IPS-NIHi7 (cell line): ENCODE measurements at regions not wholly inside any gene's neighbourhood (a gene's known extent, or its start where the extent isn't known, plus 50 kb on each side); places are given as distances from the start of the nearest gene placed in this dataset.
A peak's percentile ranks its signal among the peaks of the same experiment; 100 is the strongest.
"Not testable (repeated sequence)": the region's sequence is repeated elsewhere in the genome, so short reads cannot be mapped to it uniquely, and the experiment has no call there.

Experiments used
- DNase-seq: peaks from one replicate; pipeline ENCODE4 v3.0.0; 2012; ENCODE audit warnings: mixed read lengths; ENCODE audit errors: extremely low spot score

DNA sequence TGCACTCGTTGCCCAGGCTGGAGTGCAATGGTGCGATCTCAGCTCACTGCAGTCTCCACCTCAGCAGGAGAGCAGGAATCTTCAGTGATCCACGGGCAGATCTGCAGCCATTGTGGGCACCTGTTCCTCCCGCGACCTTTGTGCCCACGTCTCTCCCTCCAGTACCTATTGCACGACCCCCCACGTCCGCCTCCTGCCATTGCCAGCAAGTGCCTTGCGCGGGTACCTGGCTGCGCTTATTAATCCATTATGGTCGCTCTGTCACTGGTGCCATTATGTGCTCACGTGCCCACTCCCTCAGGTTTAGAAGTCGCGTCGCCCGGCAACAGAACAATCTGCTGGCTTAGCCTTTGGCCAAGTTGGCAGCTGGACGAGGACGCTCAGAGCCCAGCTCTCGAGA, 146.2 kb upstream of the C1QTNF3 start:
- DNase-seq, result not testable (repeated sequence)

DNA sequence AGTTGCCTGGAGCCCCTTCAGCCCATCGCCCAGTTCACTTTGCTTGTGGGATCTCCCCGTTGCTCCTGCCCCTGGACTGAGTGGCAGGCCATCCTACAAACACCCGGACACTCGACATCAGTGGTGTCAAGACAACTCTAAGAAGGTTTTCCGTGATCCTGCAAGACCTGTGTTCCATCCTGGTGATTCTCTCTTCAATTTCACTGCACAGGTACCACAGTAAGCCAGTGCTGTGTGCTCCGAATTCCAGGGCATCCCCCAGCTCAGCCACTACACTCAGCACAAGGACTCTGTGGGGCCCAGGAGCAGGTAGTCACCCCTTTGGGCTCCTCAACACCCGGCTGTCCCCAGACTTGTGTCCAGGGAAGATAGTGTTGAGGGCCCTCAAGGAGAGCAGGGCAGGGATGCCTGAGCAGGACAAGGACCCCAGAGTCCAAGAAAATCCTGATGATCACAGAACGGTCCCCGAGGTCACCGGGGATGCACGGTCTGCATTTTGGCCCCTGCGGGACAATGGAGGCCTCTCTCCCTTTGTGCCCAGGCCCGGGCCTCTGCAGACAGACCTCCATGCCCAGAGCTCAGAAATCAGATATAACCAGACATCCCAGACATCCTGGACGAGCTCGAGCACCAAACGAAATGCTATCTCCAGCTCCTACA, 146.9 kb upstream of the C1QTNF3 start:
- peak; percentile 6 for DNase-seq

- DNase-seq, result not testable (repeated sequence)
Observed at GRCh38 chr5:34190466-34190865, 147.5 kb upstream of the C1QTNF3 start.

DNA sequence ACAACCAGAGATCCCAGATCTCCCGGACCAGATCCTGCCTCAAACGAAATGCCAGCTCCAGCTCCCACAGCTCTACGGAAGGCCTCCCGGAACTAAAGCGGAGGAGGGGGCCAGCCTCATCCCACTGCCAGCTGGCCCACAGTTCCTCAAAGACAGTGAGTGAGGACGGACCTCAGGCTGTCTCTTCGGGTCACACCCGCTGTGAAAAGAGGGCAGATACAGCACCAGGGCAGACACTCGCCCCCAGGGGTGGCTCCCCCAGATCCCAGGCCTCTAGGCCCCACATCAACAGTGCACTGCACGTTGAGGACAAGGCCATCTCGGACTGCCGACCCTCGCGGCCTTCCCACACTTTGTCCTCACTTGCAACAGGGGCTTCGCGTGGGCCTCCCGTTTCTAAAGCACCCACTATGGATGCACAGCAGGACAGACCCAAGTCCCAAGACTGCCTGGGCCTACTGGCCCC, 148.3 kb upstream of the C1QTNF3 start:
- not testable (repeated sequence) for DNase-seq

DNA sequence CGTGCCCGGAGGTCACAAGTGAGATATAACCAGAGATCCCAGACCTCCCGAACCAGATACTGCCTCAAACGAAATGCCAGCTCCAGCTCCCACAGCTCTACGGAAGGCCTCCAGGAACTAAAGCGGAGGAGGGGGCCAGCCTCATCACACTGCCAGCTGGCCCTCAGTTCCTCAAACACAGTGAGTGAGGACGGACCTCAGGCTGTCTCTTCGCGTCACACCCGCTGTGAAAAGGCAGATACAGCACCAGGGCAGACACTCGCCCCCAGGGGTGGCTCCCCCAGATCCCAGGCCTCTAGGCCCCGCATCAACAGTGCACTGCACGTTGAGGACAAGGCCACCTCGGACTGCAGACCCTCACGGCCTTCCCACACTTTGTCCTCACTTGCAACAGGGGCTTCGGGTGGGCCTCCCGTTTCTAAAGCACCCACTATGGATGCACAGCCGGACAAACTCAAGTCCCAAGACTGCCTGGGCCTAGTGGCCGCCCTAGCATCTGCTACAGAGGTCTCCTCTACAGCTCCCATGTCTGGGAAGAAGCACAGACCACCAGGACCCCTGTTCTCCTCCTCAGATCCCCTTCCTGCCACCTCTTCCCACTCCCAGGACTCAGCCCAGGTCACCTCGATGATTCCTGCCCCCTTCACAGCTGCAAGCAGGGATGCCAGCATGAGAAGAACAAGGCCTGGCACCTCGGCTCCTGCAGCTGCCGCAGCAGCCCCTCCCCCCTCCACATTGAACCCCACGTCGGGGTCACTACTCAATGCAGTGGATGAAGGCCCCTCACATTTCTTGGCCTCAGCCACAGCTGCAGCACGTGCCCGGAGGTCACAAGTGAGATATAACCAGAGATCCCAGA, 149.3 kb upstream of the C1QTNF3 start:
- peak; percentile 6 for DNase-seq

DNA sequence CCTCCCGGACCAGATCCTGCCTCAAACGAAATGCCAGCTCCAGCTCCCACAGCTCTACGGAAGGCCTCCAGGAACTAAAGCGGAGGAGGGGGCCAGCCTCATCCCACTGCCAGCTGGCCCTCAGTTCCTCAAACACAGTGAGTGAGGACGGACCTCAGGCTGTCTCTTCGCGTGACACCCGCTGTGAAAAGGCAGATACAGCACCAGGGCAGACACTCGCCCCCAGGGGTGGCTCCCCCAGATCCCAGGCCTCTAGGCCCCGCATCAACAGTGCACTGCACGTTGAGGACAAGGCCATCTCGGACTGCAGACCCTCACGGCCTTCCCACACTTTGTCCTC, 149.9 kb upstream of the C1QTNF3 start:
- not testable (repeated sequence) for DNase-seq

GRCh38 chr5:34193297-34193696, 150.3 kb upstream of the C1QTNF3 start:
- not testable (repeated sequence) for DNase-seq

DNA sequence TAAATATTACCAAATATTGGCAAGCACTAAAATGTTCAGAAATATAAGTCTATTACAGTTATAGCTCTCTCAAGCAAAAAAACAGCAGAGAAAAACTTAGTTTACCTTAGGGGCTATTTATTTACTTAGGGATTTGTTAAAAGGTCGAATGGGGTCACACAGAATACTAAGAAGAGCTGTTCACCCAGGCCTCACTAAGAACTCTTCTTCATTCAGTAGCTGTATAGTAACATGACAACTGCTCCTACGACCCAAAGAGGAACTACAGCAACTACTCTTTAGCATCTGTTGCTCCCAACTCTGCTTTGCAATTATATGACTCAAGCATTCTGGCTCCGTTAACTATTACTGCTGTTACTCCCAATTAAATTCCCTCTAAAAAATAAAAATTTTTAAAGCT, 150.8 kb upstream of the C1QTNF3 start:
- not testable (repeated sequence) for DNase-seq

DNA sequence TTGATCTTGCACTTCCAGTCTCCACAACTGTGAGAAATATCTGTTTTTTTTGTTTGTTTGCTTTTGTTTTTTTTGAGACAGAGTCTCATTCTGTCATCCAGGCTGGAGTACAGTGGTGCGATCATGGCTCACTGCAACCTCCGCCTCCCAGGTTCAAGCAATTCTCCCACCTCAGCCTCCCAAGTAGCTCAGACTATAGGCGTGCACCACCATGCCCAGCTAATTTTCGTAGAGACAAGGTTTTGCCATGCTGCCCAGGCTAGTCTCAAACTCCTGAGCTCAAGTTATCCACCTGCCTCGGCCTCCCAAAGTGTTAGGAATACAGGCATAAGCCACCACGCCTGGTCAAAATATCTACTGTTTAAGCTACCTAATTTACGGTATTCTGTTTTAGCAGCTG, 153.1 kb upstream of the C1QTNF3 start:
- not testable (repeated sequence) for DNase-seq

GRCh38 chr5:34205347-34205746, 162.3 kb upstream of the C1QTNF3 start:
- DNase-seq, result not testable (repeated sequence)

DNA sequence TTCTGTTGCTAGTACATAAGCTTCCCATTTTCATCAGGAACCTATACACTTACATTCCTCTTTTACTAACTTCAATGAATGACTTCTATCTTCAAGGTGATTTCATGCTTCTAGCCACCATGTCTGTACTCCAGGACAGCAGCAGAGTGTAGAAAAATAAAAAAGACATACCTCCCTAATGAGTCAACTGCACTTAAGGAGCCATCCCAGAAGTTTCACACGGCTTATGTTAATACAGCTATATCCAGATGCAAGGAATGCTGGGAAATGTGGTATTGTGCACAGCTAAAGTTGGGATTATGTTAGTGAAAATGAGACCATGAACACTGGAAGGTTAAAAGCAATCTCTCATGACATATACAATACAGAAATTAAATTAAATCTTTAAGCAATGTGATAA, 174.4 kb upstream of the C1QTNF3 start:
- DNase-seq, result not testable (repeated sequence)

DNA sequence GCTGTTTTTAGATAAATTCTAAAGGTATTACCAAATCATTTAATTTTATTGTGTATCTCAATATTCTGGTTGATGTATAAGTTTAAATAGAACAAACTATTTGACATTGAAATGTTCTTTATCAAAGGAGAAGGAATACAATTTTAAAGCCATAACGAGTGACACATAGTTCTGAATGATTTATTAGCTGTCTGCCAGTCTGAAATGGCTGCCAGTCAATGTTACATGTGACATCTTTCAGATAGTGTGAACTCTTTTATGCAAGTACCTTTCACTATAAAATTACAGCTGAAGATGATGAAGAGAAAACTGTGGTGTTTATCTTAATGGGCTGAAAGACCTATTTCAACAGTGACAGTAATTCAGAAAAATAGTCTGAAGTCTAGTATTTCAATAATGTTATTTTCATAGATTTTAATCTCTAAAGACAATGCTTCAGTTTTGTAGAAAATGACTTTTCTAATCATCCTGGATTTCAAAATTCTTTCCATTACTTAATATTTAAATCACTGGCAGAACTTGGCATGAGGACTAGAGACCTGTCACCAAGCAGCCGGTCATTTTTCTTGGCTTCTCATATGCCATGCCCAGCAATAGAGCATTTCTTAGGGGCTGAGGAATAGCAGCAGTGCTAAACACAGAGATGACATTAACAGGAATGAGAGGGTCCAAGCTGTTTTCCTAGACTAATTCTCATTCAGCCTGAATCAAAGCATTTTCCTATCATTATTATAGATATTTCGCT, 178.5 kb upstream of the C1QTNF3 start:
- DNase-seq, result not testable (repeated sequence)

DNA sequence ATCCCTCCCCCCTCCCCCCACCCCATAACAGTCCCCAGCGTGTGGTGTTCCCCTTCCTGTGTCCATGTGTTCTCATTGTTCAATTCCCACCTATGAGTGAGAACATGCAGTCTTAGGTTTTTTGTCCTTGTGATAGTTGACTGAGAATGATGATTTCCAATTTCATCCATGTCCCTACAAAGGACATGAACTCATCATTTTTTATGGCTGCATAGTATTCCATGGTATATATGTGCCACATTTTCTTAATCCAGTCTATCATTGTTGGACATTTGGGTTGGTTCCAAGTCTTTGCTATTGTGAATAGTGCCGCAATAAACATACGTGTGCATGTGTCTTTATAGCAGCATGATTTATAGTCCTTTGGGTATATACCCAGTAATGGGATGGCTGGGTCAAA, 180.1 kb upstream of the C1QTNF3 start:
- not testable (repeated sequence) for DNase-seq

- not testable (repeated sequence) for DNase-seq
Observed at GRCh38 chr5:34230402-34230801, 187.4 kb upstream of the C1QTNF3 start.

DNA sequence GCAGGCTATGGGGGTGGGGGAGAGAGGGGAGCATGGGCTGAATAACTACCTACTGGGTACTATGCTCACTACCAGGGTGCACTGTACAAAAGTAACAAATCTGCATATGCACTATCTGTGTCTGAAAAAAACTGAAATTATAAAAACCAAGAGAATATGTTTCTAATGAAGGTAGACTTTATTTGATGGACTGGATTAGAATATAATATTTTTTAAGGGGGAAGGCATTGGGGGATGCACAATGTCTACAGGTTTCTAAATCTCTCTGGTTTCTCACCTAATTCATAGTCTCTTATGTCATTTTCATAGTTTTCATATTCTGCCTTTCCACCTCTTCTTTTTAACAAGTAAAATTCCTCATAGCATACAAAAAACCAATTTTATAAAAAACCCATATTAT, 200.8 kb upstream of the C1QTNF3 start:
- DNase-seq, result not testable (repeated sequence)

GRCh38 chr5:34244281-34245031, 201.4 kb upstream of the C1QTNF3 start:
- not testable (repeated sequence) for DNase-seq

DNA sequence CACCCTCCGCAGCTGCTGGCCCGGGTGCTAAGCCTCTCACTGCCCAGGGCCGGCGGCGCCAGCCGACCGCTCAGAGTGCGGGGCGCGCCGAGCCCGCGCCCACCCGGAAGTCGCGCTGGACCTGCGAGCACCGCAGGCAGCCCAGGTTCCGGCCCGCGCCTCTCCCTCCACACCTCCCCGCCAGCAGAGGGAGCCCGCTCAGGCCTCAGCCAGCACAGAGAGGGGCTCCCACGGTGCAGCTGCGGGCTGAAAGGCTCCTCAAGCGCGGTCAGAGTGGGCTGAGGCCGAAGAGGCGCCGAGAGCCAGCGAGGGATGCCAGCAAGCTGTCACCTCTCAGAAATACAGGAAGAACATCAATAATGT, 202.0 kb upstream of the C1QTNF3 start:
- not testable (repeated sequence) for DNase-seq

DNA sequence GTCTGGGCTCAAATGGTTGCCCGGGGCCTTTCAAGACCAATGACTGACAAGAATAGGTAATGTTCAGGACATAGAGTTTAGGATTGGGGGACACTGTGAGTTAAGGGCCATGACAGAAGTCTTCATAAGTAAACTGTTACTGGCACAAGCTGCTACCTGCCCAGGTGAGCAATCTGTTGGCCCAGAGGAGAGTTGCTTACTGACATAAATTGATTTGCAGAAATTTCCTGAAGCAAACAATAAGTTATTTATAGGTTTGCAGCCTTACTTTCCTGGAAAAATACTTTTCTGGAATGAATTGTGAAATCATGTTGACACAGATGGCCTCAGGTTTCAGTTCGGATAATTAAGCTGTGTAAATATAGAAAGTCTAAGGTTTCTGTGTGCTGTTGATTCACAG, 202.8 kb upstream of the C1QTNF3 start:
- not testable (repeated sequence) for DNase-seq

DNA sequence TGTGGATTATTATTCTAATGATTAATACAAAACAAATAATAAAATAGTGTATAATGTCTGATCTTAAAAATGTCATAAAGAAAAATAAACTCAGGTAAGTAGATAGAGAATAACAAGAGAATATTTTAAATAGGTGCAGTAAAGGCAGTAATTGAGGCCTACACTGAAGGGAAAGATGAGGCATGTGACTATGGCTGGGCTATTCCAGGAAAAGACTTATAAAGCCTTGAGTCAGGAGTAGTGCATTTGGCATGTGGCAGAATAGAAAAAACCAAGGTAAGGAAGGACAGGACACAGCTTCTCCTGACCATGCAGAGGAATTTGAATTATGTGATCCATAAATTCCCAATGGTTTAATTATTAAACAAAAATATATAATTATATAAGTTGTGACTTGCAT, 215.6 kb upstream of the C1QTNF3 start:
- not testable (repeated sequence) for DNase-seq

DNA sequence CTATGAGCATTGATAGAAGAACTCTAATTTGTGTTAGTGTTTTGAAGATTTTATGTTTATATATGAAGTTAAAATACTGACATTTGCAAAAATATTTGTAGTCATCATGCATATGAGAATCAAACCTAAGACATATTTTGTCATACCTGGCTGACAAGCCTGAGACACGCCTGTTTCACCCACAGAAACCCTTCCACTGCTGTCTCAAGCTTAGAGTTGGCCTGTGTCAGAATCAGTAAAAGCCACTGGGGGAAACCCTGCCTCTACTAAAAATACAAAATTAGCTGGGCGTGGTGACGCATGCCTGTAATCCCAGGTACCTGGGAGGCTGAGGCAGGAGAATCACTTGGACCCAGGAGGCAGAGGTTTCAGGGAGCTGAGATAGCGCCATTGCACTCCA, 218.0 kb upstream of the C1QTNF3 start:
- not testable (repeated sequence) for DNase-seq

DNA sequence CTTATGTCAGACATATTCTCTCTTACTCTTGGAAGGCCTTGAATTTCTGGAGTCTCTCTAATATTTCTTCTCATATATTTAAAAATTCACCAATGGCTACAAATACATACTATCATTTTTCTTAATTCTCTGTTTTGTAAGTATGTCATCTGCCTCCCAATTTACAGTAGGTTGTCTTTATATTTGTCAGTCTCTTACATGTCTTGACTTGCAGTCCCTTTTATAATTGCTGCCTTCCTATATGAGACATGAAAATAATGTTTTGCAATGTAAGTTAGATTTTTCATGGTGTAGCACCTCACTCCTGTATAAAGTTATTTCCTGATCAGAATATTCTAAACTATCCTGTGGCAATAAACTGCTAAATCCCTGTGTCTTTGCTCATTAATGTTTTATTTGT, 223.1 kb upstream of the C1QTNF3 start:
- DNase-seq, result not testable (repeated sequence)

DNA sequence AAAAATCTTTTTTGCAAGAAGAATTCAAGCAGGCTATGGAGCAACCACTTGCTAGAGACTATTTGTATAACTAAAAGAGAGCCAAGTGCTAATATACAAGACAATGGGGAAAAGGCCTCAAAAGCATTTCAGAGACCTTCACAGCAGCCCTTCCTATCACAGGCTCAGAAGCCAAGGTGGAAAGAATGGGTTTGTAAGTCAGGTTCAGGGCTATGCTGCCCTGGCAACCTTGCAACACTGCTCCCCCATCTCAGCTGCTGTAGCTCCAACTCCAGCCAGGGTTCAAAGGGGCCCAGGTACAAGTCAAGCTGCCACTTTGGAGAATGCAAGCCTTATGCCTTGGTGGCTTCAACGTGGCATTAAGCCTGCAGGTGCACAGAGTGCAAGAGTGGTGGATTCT, 253.7 kb upstream of the C1QTNF3 start:
- DNase-seq, result peak; percentile 7
